ENCODE measurements at regions not wholly inside any gene's neighbourhood (a gene's known extent, or its start where the extent isn't known, plus 50 kb on each side); places are given as distances from the start of the nearest gene placed in this dataset.

- TF ChIP-seq CTCF (IDR thresholded peaks at IDR 0.05) (no peak), POLR2A (IDR thresholded peaks at IDR 0.05) (no peak)
Observed at GRCh38 chr13:105616333-105617075, 919.0 kb downstream of the EFNB2 start.

Measured in thyroid gland (tissue), 4 donors.